ENCODE measurements at regions not wholly inside any gene's neighbourhood (a gene's known extent, or its start where the extent isn't known, plus 50 kb on each side); places are given as distances from the start of the nearest gene placed in this dataset.

- TF ChIP-seq CTCF (IDR thresholded peaks at IDR 0.05; ENCODE audit: low read depth, low read length): no peak
- no peak for DNase-seq (ENCODE audit: extremely low read depth, low read depth)
Observed at GRCh38 chr9:13487936-13488335, 208.4 kb upstream of the MPDZ start.

- TF ChIP-seq CTCF (IDR thresholded peaks at IDR 0.05; ENCODE audit: low read depth, low read length): no peak
Observed at GRCh38 chr9:13487498-13487897, 208.0 kb upstream of the MPDZ start.

DNA sequence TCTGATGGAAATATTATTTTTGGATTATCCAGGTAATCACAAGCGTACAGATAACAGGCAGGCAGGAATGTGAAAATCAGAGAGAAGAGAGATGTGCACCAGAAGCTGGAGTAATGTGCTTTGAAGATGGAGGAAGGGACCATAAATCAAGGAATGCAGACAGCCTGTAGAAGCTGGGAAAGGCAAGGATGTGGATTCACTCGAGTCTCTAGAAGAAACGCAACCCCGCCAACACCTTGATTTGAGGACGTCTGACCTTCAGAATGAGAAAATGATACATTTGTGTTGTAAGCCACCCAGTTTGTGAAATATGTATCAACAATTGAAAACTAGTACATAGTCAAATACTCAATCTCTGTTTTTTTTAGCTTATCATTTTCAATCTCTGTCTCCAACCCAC, 207.6 kb upstream of the MPDZ start:
- no peak for TF ChIP-seq CTCF (IDR thresholded peaks at IDR 0.05; ENCODE audit: low read depth, low read length)
- DNase-seq (ENCODE audit: extremely low read depth, low read depth): no peak

More at GRCh38 chr9:13487498-13487897, 208.0 kb upstream of the MPDZ start:
- no peak for DNase-seq (ENCODE audit: extremely low read depth, low read depth)

DNA sequence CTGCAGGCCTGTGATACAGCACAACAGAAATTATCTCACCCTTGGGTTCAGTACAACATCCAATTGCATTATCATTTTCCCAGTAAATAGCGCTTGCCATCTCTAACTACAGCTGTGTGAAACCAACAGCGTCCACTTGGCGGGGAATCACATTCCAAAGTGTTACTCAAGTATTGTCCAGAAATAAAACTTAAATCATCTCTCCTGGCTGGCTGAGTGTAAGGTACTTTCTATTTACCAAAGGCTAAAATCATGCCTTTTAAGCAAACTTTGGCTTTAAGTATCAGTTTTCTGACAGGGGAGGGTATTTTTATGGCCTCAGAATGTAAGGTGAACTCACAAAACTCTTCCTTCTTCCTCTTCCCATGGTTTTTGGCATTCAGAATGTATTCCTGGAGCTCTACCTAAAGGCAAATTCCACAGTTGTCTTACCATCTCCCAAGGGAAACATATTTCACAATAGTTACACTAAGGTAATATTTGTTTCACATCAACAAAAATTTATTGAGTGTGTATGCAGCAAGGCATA, 205.6 kb upstream of the MPDZ start:
- peak; percentile 3 for TF ChIP-seq CTCF (IDR thresholded peaks at IDR 0.05; ENCODE audit: low read depth, low read length)

DNA sequence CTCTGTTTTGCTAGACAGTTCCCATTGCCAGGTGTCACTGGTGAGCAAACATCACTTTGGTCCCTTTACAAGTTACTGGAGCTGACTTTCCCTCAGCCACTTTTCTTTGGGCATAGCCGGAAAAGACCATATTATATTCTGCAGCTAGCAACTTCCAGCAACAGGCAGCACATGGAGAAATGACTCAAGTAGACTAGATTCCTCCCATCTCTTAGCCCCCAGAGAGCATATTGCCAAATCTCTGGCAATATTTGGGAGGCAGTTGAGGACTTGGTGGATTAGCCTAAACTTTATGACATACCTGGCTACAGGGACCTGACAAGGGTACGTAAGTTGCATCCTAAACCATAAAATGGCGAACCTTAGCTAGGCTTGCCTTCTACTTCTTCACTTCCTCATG, 204.7 kb upstream of the MPDZ start:
- DNase-seq (ENCODE audit: extremely low read depth, low read depth): no peak
- TF ChIP-seq CTCF (IDR thresholded peaks at IDR 0.05; ENCODE audit: low read depth, low read length): no peak

More for the DNA sequence above, 205.6 kb upstream of the MPDZ start:
- peak; percentile 64 for DNase-seq (ENCODE audit: extremely low read depth, low read depth)

DNA sequence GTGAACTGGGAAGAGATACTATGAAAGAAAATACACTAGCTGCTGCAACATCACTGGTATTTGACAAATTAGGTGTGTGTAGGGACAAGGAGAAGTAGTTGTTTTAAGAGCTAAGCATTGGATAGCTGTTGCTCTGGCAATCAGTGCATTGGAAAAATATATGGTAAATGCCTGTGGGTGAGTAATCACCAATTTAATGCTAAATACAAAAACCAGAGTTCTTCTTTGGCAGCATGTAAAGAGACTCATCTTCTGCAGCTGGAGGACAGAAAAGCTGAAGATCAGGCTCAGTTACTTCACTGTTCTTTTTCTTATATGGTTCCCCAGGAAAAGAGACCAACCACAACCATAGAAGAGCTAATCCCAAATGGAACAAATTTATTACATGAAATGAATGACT, 201.8 kb upstream of the MPDZ start:
- DNase-seq (ENCODE audit: extremely low read depth, low read depth): no peak
- no peak for TF ChIP-seq CTCF (IDR thresholded peaks at IDR 0.05; ENCODE audit: low read depth, low read length)

DNA sequence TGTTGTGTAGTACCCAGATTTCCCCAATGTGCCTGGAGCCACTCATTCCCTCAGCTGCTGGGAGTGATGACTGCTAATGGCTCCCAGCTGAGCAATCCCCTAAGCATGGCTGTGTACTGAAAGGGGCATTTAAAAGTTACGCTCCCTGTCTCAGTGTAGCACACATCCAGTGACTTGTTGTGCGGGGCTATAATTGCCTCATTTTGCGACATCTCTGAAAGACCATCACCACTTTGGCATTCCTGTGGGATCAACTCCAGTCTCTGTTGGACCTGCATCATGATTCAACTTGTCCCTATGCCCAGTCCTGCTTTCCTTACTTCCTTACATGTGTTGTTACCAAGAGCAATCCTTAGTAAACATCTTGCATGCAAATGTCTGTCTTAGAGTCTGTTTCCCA, 201.2 kb upstream of the MPDZ start:
- peak; percentile 7 for DNase-seq (ENCODE audit: extremely low read depth, low read depth)

More for the DNA sequence above, 201.2 kb upstream of the MPDZ start:
- TF ChIP-seq CTCF (IDR thresholded peaks at IDR 0.05; ENCODE audit: low read depth, low read length): no peak

Data from AG09319 (cell line).